ENCODE measurements at regions not wholly inside any gene's neighbourhood (a gene's known extent, or its start where the extent isn't known, plus 50 kb on each side); places are given as distances from the start of the nearest gene placed in this dataset.

DNA sequence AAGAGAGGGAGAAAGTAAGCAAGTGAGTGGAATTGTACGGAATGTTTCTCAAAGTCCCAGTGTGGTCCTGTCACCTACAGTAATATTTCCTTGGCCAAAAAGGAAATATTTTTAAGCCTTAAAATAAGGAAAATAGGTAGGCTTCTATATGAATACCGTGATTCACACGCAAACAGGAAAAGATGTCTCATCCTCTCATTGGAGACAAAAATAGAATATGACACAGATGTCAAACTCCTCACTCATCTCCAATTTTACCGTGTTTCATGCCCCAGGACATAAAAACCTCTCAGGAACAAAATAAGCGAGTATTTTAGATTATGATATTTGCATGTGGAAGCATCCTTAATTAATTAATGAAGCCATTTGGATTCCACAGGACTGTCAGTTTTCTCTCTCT is 1269.5 kb downstream of the RAPGEF2 start:
- no peak overlapping the region for H3K4me3 ChIP-seq (ENCODE audit: low read depth, low read length)
- TF ChIP-seq, protein P1, sequence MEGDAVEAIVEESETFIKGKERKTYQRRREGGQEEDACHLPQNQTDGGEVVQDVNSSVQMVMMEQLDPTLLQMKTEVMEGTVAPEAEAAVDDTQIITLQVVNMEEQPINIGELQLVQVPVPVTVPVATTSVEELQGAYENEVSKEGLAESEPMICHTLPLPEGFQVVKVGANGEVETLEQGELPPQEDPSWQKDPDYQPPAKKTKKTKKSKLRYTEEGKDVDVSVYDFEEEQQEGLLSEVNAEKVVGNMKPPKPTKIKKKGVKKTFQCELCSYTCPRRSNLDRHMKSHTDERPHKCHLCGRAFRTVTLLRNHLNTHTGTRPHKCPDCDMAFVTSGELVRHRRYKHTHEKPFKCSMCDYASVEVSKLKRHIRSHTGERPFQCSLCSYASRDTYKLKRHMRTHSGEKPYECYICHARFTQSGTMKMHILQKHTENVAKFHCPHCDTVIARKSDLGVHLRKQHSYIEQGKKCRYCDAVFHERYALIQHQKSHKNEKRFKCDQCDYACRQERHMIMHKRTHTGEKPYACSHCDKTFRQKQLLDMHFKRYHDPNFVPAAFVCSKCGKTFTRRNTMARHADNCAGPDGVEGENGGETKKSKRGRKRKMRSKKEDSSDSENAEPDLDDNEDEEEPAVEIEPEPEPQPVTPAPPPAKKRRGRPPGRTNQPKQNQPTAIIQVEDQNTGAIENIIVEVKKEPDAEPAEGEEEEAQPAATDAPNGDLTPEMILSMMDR (IDR thresholded peaks at IDR 0.05; ENCODE audit: low read depth, low read length, missing control alignments) = no peak
- in situ Hi-C loops (cut with HindIII; ENCODE audit: low sequenced_read_pairs) = no loop called here
- DNase-seq (ENCODE audit: low read depth) = no peak

DNA sequence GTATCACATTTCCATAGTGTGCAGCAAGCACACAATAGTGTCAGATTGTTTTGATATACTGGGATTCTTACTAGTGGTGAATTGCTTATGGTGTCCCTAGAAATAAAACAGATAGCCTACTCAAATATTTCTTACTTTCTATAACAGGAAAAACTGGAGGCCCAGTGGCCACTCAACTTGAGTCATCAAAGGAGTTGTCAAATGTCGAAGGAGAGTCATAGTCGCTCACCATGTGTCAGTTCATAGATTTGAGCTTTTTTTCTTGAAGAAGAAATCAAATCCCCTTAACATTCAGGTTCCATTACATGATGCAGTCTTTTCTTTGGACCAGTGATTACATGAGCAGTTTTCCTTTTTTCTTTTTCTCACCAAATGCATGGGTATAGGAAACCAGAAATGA is 1271.0 kb downstream of the RAPGEF2 start:
- TF ChIP-seq, protein P1 (IDR thresholded peaks at IDR 0.05; ENCODE audit: low read depth, low read length, missing control alignments) = no peak
- H3K4me3 ChIP-seq (ENCODE audit: low read depth, low read length) = no peak overlapping the region
- DNase-seq (ENCODE audit: low read depth) = no peak
- in situ Hi-C loops (cut with HindIII; ENCODE audit: low sequenced_read_pairs) = no loop called here

DNA sequence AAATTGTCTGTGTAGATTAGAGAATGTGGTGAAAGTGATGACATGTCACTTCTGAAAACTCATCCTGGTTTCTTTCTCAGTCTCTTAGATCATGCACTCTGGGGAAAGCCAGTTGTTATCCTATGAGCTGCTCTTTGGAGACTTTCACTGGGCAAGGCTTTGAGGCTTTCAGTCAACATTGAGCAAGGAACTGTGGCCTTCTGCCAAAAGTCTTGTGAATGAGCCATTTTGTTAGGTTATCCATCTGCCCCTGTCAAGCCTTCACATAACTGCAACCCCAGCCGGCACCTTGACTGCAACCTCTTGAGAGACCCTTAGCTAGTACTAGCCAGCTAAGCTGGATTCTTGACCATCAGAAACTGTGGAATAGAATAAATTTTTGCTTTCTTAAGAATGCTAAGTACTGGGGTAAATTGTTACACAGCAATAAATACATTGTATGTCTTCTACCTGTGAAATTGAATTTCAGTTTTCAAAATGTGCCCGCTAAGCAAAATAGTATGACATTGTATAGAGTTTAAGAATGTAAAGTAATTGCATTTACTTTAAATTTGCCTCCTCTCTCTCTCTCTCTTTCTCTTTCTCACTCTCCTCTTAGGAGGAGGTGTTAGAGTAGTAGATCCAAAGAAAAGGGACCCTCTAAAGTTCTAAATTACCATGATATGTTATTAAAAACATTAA is 1273.0 kb downstream of the RAPGEF2 start:
- in situ Hi-C loops (cut with HindIII; ENCODE audit: low sequenced_read_pairs) = loop anchor here (5.0 kb wide), 1 partner anchor 49 kb away; no protein-coding TSS in a partner anchor
- no peak for DNase-seq (ENCODE audit: low read depth)

DNA sequence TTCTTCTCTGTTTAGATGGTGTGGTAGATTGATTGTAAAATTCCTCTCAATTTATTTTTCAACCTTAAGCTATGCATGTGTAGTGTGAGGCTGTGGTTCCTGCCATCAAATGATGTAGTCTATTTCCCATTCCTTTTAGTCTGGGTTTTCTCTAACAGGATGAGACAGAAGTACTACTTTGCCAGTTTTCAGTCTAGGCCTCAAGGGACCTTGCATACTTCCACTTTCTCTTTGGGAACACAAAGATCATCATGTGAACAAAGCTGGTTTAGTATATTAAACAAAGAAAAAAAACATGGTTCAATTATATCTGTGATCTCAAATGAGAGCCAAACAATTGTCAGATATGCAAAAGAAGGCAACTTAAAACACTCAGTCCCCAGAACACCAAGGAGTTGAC is 1284.0 kb downstream of the RAPGEF2 start:
- TF ChIP-seq, protein P1 (IDR thresholded peaks at IDR 0.05; ENCODE audit: low read depth, low read length, missing control alignments) = no peak
- no peak for DNase-seq (ENCODE audit: low read depth)
- no peak overlapping the region for H3K4me3 ChIP-seq (ENCODE audit: low read depth, low read length)
- in situ Hi-C loops (cut with HindIII; ENCODE audit: low sequenced_read_pairs) = no loop called here

More for the DNA sequence above, 1273.0 kb downstream of the RAPGEF2 start:
- H3K4me3 ChIP-seq (ENCODE audit: low read depth, low read length) = no peak overlapping the region
- TF ChIP-seq, protein P1 (IDR thresholded peaks at IDR 0.05; ENCODE audit: low read depth, low read length, missing control alignments) = no peak

DNA sequence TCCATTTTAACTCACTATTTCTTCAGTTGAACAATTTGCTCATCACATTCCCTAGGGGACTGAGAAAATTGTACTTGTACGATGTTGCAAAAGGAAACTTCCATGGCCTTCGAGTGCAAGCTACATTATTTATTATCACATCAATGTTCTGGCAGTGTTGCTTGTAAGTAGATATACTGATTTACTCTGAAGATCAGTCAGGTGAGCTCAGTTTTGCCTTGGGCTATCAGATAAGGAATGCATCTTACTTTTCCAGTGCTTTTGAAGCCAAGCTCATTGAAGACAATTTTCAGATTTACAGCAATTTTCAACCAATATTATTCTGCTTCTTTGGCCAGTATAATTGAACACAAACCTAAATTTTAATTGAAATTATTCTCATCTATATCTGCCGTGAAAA is 1296.9 kb downstream of the RAPGEF2 start:
- H3K4me3 ChIP-seq (ENCODE audit: low read depth, low read length) = no peak overlapping the region
- TF ChIP-seq, protein P1 (IDR thresholded peaks at IDR 0.05; ENCODE audit: low read depth, low read length, missing control alignments) = no peak
- in situ Hi-C loops (cut with HindIII; ENCODE audit: low sequenced_read_pairs) = no loop called here
- DNase-seq (ENCODE audit: low read depth) = no peak

DNA sequence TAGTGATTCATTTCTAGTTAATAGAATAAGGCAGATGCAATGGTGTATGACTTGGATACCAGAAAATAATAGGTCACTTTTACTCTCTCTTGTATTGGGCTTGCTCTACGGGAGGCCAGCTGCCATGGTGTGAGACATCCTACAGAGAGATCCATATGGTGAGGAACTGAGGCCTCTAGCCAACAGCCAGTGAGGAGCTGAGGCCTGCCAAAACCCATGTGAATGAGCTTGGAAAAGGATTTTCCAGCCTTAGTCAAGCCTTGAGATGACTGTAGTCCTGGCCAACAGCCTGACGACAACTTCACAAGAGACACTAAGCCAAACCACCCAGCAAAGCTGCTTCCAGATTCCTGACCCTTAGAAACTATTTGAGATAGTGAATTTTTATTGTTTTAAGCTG is 1300.2 kb downstream of the RAPGEF2 start:
- in situ Hi-C loops (cut with HindIII; ENCODE audit: low sequenced_read_pairs) = no loop called here
- DNase-seq (ENCODE audit: low read depth) = no peak
- TF ChIP-seq, protein P1 (IDR thresholded peaks at IDR 0.05; ENCODE audit: low read depth, low read length, missing control alignments) = no peak
- H3K4me3 ChIP-seq (ENCODE audit: low read depth, low read length) = no peak overlapping the region

All from astrocyte of the cerebellum (primary cell).